GM18870 (cell line): ENCODE measurements at regions not wholly inside any gene's neighbourhood (a gene's known extent, or its start where the extent isn't known, plus 50 kb on each side); places are given as distances from the start of the nearest gene placed in this dataset.
"Not testable (repeated sequence)": the region's sequence is repeated elsewhere in the genome, so short reads cannot be mapped to it uniquely, and the experiment has no call there.

ENCODE experiments used
- ATAC-seq: cut with Tn5 transposase; IDR thresholded peaks from one replicate; pipeline ENCODE4 v1.9.1; 2021; ENCODE audit warnings: moderate library complexity; ENCODE audit not compliant: unreplicated experiment

GRCh38 chr12:47378222-47378582 is 298.4 kb upstream of the AMIGO2 start:
- no peak for ATAC-seq

DNA sequence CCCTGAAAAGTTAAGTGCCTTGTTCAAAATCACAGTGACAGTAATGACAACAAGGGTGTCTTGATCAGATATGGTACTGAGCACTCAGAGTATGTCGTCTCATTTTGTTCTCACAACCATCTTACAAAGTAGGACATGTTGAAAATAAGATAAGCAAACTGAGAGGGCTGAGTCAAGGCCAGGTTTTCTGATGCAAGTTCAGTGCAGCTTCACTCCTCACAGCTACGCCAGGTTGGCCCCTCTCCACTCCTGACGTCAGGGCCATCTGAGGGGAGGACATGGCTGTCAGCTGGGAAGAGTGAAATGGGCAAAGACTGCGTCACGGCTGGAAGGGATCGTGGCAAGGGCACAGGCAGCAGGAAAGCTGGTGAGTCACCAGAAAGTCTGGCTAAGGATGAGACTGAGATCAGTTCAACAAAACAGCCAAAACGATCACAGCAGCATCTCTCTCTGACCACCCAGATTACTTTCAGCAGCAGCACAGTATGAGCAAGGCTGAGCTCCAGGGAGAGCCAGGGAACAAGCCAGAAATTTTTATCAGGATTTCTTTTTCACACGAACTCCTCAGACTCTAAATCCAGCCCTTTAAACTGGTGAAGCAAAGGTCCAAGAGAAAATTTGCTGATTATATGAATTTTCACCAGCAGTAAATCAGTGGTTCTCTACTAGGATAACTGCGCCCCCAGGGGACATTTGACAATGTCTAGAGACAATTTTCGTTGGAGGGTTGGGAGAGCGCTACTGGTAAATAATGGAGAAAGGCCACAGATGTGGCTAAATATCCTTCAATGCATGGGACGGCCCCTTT is 297.9 kb upstream of the AMIGO2 start:
- ATAC-seq: no peak

DNA sequence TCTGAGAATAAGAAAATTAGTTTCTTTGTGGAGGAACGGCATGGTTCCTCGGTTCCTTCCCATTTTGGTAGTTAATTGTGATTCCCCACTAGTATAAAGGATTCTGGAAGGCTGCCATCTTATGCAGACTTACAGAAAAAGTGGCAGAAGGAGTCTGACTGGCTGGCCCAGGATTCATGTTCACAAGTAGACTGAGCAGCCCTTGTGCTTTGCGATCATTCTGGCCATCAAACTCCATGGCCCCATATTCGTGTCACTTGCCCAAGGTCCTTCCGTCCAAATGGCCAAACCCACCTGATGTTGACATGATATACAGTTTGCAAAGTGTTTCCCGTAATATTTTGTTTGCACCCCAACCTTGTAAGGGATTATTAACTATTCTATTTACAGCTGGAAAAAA is 297.2 kb upstream of the AMIGO2 start:
- no peak for ATAC-seq

- ATAC-seq: no peak
Observed at GRCh38 chr12:47373554-47374150, 293.9 kb upstream of the AMIGO2 start.

- ATAC-seq: no peak
Observed at GRCh38 chr12:47370421-47370820, 290.7 kb upstream of the AMIGO2 start.

- ATAC-seq: no peak
Observed at GRCh38 chr12:47369085-47369484, 289.3 kb upstream of the AMIGO2 start.

GRCh38 chr12:47367912-47368537 is 288.3 kb upstream of the AMIGO2 start:
- ATAC-seq: no peak

- no peak for ATAC-seq
Observed at GRCh38 chr12:47366579-47366978, 286.8 kb upstream of the AMIGO2 start.

GRCh38 chr12:47366157-47366556 is 286.4 kb upstream of the AMIGO2 start:
- ATAC-seq: no peak

GRCh38 chr12:47365443-47366076 is 285.8 kb upstream of the AMIGO2 start:
- not testable (repeated sequence) for ATAC-seq

- no peak for ATAC-seq
Observed at GRCh38 chr12:47364261-47364660, 284.5 kb upstream of the AMIGO2 start.

- ATAC-seq: no peak
Observed at GRCh38 chr12:47362126-47362705, 282.5 kb upstream of the AMIGO2 start.

GRCh38 chr12:47361389-47362021 is 281.7 kb upstream of the AMIGO2 start:
- ATAC-seq: peak; percentile 78

DNA sequence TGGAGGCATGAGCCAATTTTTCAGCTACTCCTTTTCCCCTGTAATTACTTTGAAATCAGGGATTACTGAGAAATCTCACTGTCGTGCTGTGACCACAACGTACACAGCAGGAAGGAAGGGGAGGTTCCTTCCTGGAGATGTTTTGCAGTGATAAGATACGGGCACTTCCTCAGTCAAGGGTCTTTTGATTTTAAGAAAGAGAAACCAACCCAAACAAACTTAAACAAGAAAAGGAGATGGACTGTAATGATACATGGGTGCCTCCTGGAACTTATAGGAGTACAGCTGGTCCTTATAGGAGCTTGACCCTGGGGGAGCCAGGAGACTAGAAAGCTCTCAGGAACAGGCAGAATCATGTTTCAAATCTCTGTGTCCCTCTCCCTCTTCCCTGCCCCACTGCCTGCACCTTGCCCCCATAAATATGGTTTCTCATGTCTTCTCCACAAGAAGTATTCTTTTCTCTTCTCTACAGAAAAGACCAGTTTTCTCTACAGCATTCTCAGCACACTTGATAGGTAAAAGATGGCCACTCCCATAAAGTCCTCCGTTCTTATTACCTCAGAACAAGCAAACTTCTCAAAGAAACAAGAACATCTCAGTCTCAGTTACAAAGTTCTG is 281.1 kb upstream of the AMIGO2 start:
- ATAC-seq: peak; percentile 24

- no peak for ATAC-seq
Observed at GRCh38 chr12:47360093-47360480, 280.3 kb upstream of the AMIGO2 start.

DNA sequence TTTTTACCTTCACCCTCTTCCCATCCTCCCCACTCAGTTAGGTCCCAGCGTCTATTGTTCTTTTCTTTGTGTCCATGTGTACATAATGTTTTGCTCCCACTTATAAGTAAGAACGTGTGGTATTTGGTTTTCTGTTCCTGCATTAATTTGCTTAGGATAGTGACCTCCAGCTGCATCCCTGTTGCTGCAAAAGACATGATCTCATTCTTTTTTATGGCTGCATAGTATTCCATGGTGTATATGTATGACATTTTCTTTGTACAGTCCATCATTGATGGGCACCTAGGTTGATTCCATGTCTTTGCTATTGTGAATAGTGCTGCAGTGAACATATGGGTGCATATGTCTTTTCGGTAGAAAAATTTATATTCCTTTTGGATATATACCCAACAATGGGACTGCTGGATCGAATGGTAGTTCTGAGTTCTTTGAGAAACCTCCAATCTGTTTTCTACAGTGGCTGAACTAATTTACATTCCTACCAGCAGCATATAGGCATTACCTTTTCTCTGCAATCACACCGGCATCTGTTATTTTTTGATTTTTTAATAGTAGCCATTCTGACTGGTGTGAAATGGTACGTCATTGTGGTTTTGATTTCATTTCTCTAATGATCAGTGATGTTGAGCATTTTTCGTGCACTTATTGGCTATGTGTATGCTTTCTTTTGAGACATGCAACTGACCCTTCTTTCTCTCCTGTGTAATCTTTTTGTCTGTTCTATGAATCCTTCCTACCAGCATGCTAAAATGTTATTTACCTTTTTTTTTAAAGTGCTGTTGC is 279.7 kb upstream of the AMIGO2 start:
- ATAC-seq: no peak

DNA sequence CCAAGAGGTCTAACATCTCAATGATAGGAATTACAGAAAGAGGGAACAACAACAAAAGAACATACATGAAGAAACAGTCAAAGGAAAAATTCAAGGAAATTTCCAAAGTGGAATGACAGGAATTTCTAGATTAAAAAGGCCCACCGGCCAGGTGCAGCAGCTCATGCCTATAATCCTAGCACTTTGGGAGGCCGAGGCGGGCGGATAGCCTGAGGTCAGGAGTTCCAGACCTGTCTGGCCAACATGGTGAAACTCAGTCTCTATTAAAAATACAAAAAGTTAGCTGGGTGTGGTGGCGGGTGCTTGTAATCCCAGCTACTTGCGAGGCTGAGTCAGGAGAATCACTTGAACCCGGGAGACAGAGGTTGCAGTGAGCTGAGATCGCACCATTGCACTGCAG is 277.2 kb upstream of the AMIGO2 start:
- not testable (repeated sequence) for ATAC-seq

DNA sequence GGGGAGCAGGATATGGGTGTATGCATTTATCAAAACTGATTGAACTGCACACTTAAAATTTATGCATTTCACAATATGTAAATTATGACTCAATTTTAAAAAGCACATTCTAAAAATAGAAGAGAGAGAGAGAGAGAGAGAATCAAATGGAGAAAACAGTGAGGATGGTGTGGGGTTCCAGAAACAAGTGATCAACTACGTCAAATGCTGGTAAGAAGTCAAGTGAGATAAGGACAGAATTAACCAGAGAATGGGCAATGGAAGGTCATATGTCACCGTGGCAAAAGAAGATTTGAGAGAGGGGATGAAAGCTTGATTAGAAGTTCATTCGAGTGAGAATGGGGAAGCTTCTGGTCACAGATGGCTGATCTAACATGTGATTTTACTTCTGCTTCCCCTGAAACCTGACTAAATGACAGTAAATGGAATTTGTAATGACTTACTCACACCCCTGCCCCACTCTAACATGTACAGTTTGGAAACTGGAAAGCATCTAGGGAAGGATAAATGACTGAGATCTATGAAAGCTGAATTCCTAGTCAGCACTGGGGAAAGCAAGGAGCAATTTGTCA is 276.5 kb upstream of the AMIGO2 start:
- ATAC-seq: peak; percentile 70

DNA sequence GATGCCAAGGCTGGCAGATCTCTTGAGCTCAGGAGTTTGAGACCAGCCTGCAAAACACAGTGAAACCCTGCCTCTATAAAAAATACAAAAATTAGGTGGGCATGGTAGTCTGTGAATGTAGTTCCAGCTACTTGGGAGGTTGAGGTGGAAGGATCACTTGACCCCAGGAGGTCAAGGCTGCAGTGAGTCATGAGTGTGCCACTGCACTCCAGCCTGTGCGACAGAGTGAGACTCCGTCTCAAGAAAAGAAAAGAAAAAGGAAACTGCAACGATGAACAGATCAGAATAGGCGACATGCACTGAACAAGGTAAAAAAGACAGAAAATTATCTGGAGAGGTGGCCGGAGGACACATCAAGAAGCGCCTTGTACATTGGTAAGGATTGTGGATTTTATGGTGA is 273.7 kb upstream of the AMIGO2 start:
- ATAC-seq: no peak
